K562 (cell line): ENCODE measurements at regions not wholly inside any gene's neighbourhood (a gene's known extent, or its start where the extent isn't known, plus 50 kb on each side); places are given as distances from the start of the nearest gene placed in this dataset.

Source experiments
- ADNP ChIP-seq: fragments of 200-800 bp; sonication (Bioruptor generic); IDR thresholded peaks from 2 replicates; pipeline ENCODE4 v1.6.1; 2016; ENCODE audit warnings: missing genetic modification characterization, missing compliant biosample characterization
- CEBPG ChIP-seq, 3 experiments: fragments of 200-800 bp in 1 of 3; sonication (Bioruptor generic) in 1 of 3; sonication (generic) in 1 of 3; formaldehyde crosslinking in 1 of 3; IDR thresholded peaks in 2 of 3; conservative IDR thresholded peaks in 1 of 3; 2 replicates each; pipeline versions ENCODE4 v1.6.1 to v1.8.0; 2016 to 2022; ENCODE audit warnings: missing compliant biosample characterization in 2 of 3, missing genetic modification characterization in 2 of 3, mild to moderate bottlenecking in 1 of 3, missing genetic modification reagents in 1 of 3
- FOS ChIP-seq: IDR thresholded peaks from 3 replicates; pipeline ENCODE4 v1.6.1; 2011; ENCODE audit not compliant: insufficient read length; ENCODE audit errors: extremely low read depth
- HMG20B ChIP-seq: fragments of 250-450 bp; sonication (Bioruptor Pico); IDR thresholded peaks from 2 replicates; pipeline ENCODE4 v1.5.0; 2021; ENCODE audit warnings: mild to moderate bottlenecking
- HNRNPUL1 ChIP-seq: fragments of 200-400 bp; formaldehyde crosslinking; IDR thresholded peaks from 2 replicates; pipeline ENCODE4 v1.6.1; 2017; ENCODE audit warnings: low read length
- KAT7 ChIP-seq: sonication (generic); formaldehyde crosslinking; IDR thresholded peaks from 2 replicates; pipeline ENCODE4 v1.8.0; 2022; ENCODE audit warnings: missing genetic modification reagents, mild to moderate bottlenecking, borderline replicate concordance
- NFE2 ChIP-seq: IDR thresholded peaks from 2 replicates; pipeline ENCODE4 v1.6.1; 2014; ENCODE audit warnings: antibody characterized with exemption, low read depth
- NFE2L1 ChIP-seq: fragments of 450-650 bp; IDR thresholded peaks from 2 replicates; pipeline ENCODE4 v1.6.1; 2016; ENCODE audit warnings: missing genetic modification characterization, low read depth, mild to moderate bottlenecking, missing compliant biosample characterization, moderate library complexity, borderline replicate concordance
- OTX1 ChIP-seq: fragments of 450-650 bp; formaldehyde crosslinking; IDR thresholded peaks from 2 replicates; pipeline ENCODE4 v1.4.0; 2022; ENCODE audit warnings: mild to moderate bottlenecking
- PCBP2 ChIP-seq: fragments of 200-400 bp; formaldehyde crosslinking; IDR thresholded peaks from 2 replicates; pipeline ENCODE4 v1.6.1; 2018; ENCODE audit warnings: low read length, low read depth, mild to moderate bottlenecking, moderate library complexity; ENCODE audit not compliant: poor library complexity, severe bottlenecking
- PHB ChIP-seq: fragments of 250-450 bp; sonication (Bioruptor Pico); IDR thresholded peaks from 2 replicates; pipeline ENCODE4 v1.5.0; 2021
- RFX7 ChIP-seq: fragments of 250-450 bp; sonication (Bioruptor Pico); IDR thresholded peaks from 2 replicates; pipeline ENCODE4 v1.5.1; 2021; ENCODE audit warnings: mild to moderate bottlenecking
- SIN3B ChIP-seq: fragments of 450-650 bp; IDR thresholded peaks from 2 replicates; pipeline ENCODE4 v1.6.1; 2017; ENCODE audit warnings: low read depth, mild to moderate bottlenecking, moderate library complexity
- SMAD2 ChIP-seq: fragments of 150-350 bp; IDR thresholded peaks from 2 replicates; pipeline ENCODE4 v1.6.1; 2014; ENCODE audit warnings: low read depth, mild to moderate bottlenecking, low read length
- SMARCE1 ChIP-seq: fragments of 450-650 bp; IDR thresholded peaks from 2 replicates; pipeline ENCODE4 v1.7.1; 2016; ENCODE audit warnings: mild to moderate bottlenecking
- SRF ChIP-seq, 2 experiments: fragments of 250-450, 450-650 bp in 1 of 2; sonication (Bioruptor Pico) in 1 of 2; sonication (generic) in 1 of 2; formaldehyde crosslinking; IDR thresholded peaks; 2 replicates each; pipeline versions ENCODE4 v1.5.0 to v1.5.1; 2020 to 2022; ENCODE audit warnings: mild to moderate bottlenecking in 1 of 2, missing genetic modification reagents in 1 of 2
- ZNF197 ChIP-seq: fragments of 200-800 bp; sonication (Bioruptor generic); IDR thresholded peaks from 2 replicates; pipeline ENCODE4 v1.6.1; 2016; ENCODE audit warnings: low read depth, missing genetic modification characterization, missing compliant biosample characterization
- ZNF224 ChIP-seq: sonication (generic); formaldehyde crosslinking; IDR thresholded peaks from 2 replicates; pipeline ENCODE4 v1.8.0; 2022; ENCODE audit warnings: mild to moderate bottlenecking, missing genetic modification reagents
- ZNF644 ChIP-seq: fragments of 200-800 bp; sonication (Bioruptor generic); IDR thresholded peaks from 2 replicates; pipeline ENCODE4 v1.6.1; 2016; ENCODE audit warnings: low read depth, missing genetic modification characterization, missing compliant biosample characterization
- TF ChIP-seq, protein P1 (sequence below): fragments of 450-650 bp; formaldehyde crosslinking; IDR thresholded peaks from 2 replicates; pipeline ENCODE4 v1.4.0; 2020; ENCODE audit warnings: mild to moderate bottlenecking
- TF ChIP-seq, protein P2 (sequence below): fragments of 450-650 bp; IDR thresholded peaks from 2 replicates; pipeline ENCODE4 v1.6.1; 2016; ENCODE audit warnings: borderline replicate concordance
- TF ChIP-seq, protein P3 (sequence below), 2 experiments: fragments of 450-650 bp; IDR thresholded peaks; 2 replicates each; pipeline ENCODE4 v1.6.1; 2018; ENCODE audit warnings: mild to moderate bottlenecking in 2 of 2, low read depth in 1 of 2; ENCODE audit not compliant: partially characterized antibody in 2 of 2

DNA sequence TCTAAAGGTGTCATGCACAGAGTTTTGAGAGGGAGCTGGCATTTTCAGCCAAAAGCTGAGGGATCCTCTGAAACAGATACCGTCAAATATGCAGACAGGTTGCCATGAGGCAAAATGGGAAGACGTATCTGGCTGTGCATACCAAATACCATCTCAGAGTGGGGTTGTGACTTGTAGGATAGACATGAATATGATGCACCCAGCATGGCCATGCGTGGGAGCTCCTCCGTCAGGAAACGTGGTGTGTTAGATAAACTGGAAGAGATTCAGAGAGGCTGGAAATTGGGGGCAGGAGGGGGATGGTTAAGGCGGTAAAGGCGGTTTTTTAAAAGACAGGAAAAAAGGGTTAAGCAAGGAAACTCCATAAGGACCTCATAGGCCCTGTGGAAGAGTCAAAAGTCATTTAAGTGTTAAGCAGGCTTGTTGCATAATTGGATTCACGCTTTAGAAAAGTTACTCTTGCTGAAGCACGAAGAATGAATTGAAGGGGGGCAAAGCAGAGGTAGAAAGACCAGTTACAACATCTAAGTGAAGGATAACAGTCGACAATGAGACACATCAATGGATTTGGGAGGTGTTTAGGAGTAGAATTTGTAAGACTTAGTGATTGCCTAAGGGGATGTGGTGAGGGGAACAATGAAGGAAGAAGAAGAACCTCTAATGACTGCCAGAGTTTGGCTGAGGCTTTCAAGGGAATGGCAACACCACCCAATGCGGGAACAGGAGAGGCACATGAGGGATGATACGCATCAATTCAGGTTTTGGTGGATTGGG, 139.6 kb upstream of the CTAGE1 start (continued):
- TF ChIP-seq, protein P1, sequence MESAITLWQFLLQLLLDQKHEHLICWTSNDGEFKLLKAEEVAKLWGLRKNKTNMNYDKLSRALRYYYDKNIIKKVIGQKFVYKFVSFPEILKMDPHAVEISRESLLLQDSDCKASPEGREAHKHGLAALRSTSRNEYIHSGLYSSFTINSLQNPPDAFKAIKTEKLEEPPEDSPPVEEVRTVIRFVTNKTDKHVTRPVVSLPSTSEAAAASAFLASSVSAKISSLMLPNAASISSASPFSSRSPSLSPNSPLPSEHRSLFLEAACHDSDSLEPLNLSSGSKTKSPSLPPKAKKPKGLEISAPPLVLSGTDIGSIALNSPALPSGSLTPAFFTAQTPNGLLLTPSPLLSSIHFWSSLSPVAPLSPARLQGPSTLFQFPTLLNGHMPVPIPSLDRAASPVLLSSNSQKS = no peak
- no peak for TF ChIP-seq KAT7 (CRISPR knock-in tag)
- TF ChIP-seq NFE2 = no peak
- no peak for TF ChIP-seq PHB (CRISPR knock-in tag)
- TF ChIP-seq ZNF197 (CRISPR knock-in tag) = no peak
- TF ChIP-seq, protein P2, sequence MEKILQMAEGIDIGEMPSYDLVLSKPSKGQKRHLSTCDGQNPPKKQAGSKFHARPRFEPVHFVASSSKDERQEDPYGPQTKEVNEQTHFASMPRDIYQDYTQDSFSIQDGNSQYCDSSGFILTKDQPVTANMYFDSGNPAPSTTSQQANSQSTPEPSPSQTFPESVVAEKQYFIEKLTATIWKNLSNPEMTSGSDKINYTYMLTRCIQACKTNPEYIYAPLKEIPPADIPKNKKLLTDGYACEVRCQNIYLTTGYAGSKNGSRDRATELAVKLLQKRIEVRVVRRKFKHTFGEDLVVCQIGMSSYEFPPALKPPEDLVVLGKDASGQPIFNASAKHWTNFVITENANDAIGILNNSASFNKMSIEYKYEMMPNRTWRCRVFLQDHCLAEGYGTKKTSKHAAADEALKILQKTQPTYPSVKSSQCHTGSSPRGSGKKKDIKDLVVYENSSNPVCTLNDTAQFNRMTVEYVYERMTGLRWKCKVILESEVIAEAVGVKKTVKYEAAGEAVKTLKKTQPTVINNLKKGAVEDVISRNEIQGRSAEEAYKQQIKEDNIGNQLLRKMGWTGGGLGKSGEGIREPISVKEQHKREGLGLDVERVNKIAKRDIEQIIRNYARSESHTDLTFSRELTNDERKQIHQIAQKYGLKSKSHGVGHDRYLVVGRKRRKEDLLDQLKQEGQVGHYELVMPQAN = no peak
- no peak for TF ChIP-seq HNRNPUL1
- peak; percentile 87 for TF ChIP-seq SMARCE1
- no peak for TF ChIP-seq SRF (CRISPR knock-in tag; IDR thresholded peaks at IDR 0.05)
- no peak for TF ChIP-seq FOS
- TF ChIP-seq SMAD2 = no peak
- TF ChIP-seq RFX7 (CRISPR knock-in tag) = no peak
- no peak for TF ChIP-seq ZNF644 (tag)
- no peak for TF ChIP-seq SIN3B
- no peak for TF ChIP-seq ZNF224 (CRISPR knock-in tag)
- no peak for TF ChIP-seq HMG20B (CRISPR knock-in tag)
- no peak for TF ChIP-seq OTX1 (CRISPR knock-in tag)
- no peak for TF ChIP-seq PCBP2
- TF ChIP-seq ADNP (tag) = no peak
- no peak for TF ChIP-seq NFE2L1 (tag)
- 0 out of 2 replicates have a peak, but pooled peaks have one; percentile 24 for TF ChIP-seq CEBPG (CRISPR knock-in tag; IDR thresholded peaks at IDR 0.05)
- TF ChIP-seq CEBPG (tag; conservative IDR thresholded peaks at IDR 0.05 in 1 of 2, IDR thresholded peaks at IDR 0.05 in 1 of 2) = peak; percentile 16 to 47; a peak in 1 of 4 replicates
- TF ChIP-seq, protein P3, sequence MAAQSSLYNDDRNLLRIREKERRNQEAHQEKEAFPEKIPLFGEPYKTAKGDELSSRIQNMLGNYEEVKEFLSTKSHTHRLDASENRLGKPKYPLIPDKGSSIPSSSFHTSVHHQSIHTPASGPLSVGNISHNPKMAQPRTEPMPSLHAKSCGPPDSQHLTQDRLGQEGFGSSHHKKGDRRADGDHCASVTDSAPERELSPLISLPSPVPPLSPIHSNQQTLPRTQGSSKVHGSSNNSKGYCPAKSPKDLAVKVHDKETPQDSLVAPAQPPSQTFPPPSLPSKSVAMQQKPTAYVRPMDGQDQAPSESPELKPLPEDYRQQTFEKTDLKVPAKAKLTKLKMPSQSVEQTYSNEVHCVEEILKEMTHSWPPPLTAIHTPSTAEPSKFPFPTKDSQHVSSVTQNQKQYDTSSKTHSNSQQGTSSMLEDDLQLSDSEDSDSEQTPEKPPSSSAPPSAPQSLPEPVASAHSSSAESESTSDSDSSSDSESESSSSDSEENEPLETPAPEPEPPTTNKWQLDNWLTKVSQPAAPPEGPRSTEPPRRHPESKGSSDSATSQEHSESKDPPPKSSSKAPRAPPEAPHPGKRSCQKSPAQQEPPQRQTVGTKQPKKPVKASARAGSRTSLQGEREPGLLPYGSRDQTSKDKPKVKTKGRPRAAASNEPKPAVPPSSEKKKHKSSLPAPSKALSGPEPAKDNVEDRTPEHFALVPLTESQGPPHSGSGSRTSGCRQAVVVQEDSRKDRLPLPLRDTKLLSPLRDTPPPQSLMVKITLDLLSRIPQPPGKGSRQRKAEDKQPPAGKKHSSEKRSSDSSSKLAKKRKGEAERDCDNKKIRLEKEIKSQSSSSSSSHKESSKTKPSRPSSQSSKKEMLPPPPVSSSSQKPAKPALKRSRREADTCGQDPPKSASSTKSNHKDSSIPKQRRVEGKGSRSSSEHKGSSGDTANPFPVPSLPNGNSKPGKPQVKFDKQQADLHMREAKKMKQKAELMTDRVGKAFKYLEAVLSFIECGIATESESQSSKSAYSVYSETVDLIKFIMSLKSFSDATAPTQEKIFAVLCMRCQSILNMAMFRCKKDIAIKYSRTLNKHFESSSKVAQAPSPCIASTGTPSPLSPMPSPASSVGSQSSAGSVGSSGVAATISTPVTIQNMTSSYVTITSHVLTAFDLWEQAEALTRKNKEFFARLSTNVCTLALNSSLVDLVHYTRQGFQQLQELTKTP (IDR thresholded peaks at IDR 0.05; ENCODE audit: low read depth in 1 of 2, partially characterized antibody in 2 of 2) = no peak
